Cardiac muscle cell (in vitro differentiated cells and primary cell): ENCODE measurements at regions not wholly inside any gene's neighbourhood (a gene's known extent, or its start where the extent isn't known, plus 50 kb on each side); places are given as distances from the start of the nearest gene placed in this dataset.

Experiments
- DNase-seq, 2 donors: peaks; one replicate each; pipeline versions ENCODE4 v3.0.0 to v3.0.0-alpha.2; 2010 to 2017; ENCODE audit warnings: low read depth in 1 of 2, low spot score in 1 of 2
- H3K27ac ChIP-seq: fragments of 200-600 bp; sonication (generic); 2 replicates; pipeline ENCODE4 v1.5.1; 2016
- H3K27me3 ChIP-seq: fragments of 200-600 bp; sonication (generic); 2 replicates; pipeline ENCODE4 v1.6.0; 2016; ENCODE audit warnings: control low read depth
- H3K36me3 ChIP-seq: fragments of 200-600 bp; sonication (generic); 2 replicates; pipeline ENCODE4 v1.5.1; 2016; ENCODE audit warnings: control low read depth
- H3K4me1 ChIP-seq: fragments of 200-600 bp; sonication (generic); 2 replicates; pipeline ENCODE4 v1.8.1; 2017; ENCODE audit warnings: low read depth, mild to moderate bottlenecking, mixed run types
- H3K4me3 ChIP-seq: fragments of 200-600 bp; sonication (generic); 2 replicates; pipeline ENCODE4 v1.5.1; 2016; ENCODE audit warnings: mild to moderate bottlenecking
- H3K9me3 ChIP-seq: fragments of 200-600 bp; sonication (generic); 2 replicates; pipeline ENCODE4 v1.5.1; 2017; ENCODE audit warnings: low read depth, mild to moderate bottlenecking, control low read depth
- CTCF ChIP-seq: IDR thresholded peaks from 2 replicates; pipeline ENCODE4 v1.5.1; 2012; ENCODE audit warnings: low read depth, mild to moderate bottlenecking, low read length

- H3K27me3 ChIP-seq: no peaks in the 10 kb centered on the region
- H3K4me1 ChIP-seq: no peaks in the 10 kb centered on the region
- no peak for DNase-seq
- no peak overlapping the region for H3K27ac ChIP-seq
- H3K9me3 ChIP-seq: no peaks in the 10 kb centered on the region
- TF ChIP-seq CTCF: no peak
- no peaks in the 10 kb centered on the region for H3K36me3 ChIP-seq
- no peak overlapping the region for H3K4me3 ChIP-seq
These were observed 54.9 kb upstream of the ZBTB18 start for GRCh38 chr1:243996223-243996622.

- H3K36me3 ChIP-seq: no peaks in the 10 kb centered on the region
- H3K9me3 ChIP-seq: no peaks in the 10 kb centered on the region
- no peak overlapping the region for H3K27ac ChIP-seq
- no peak for DNase-seq
- H3K27me3 ChIP-seq: no peaks in the 10 kb centered on the region
- no peak for TF ChIP-seq CTCF
- no peak overlapping the region for H3K4me3 ChIP-seq
- H3K4me1 ChIP-seq: no peaks in the 10 kb centered on the region
These were observed 59.4 kb upstream of the ZBTB18 start for GRCh38 chr1:243991650-243992049.

GRCh38 chr1:243984788-243985187 is 66.3 kb upstream of the ZBTB18 start:
- H3K4me3 ChIP-seq: no peak overlapping the region
- H3K27me3 ChIP-seq: no peaks in the 10 kb centered on the region
- no peaks in the 10 kb centered on the region for H3K4me1 ChIP-seq
- H3K36me3 ChIP-seq: no peaks in the 10 kb centered on the region
- TF ChIP-seq CTCF: no peak
- no peaks in the 10 kb centered on the region for H3K9me3 ChIP-seq
- H3K27ac ChIP-seq: no peak overlapping the region
- no peak for DNase-seq

- H3K4me3 ChIP-seq: no peak overlapping the region
- DNase-seq: peak in 1 of 2 donors; percentile 9
These were observed 68.5 kb upstream of the ZBTB18 start for GRCh38 chr1:243982447-243983018.

GRCh38 chr1:243980471-243980870 is 70.6 kb upstream of the ZBTB18 start:
- no peak overlapping the region for H3K4me3 ChIP-seq
- TF ChIP-seq CTCF: no peak
- H3K9me3 ChIP-seq: no peaks in the 10 kb centered on the region

More at GRCh38 chr1:243982447-243983018, 68.5 kb upstream of the ZBTB18 start:
- no peak overlapping the region for H3K27ac ChIP-seq
- no peaks in the 10 kb centered on the region for H3K36me3 ChIP-seq
- peak; percentile 12 for TF ChIP-seq CTCF
- H3K9me3 ChIP-seq: no peaks in the 10 kb centered on the region
- H3K4me1 ChIP-seq: no peaks in the 10 kb centered on the region
- H3K27me3 ChIP-seq: no peaks in the 10 kb centered on the region

More at GRCh38 chr1:243980471-243980870, 70.6 kb upstream of the ZBTB18 start:
- Histone ChIP-seq H3K4me1 (no peaks in the 10 kb centered on the region), H3K27ac (no peak overlapping the region), H3K27me3 (no peaks in the 10 kb centered on the region), H3K36me3 (no peaks in the 10 kb centered on the region)
- no peak for DNase-seq
